Hematopoietic multipotent progenitor cell treated with erythropoietin and hydrocortisone succinate and interleukin-3 and kit ligand, for 15 days (in vitro differentiated cells): ENCODE measurements at regions not wholly inside any gene's neighbourhood (a gene's known extent, or its start where the extent isn't known, plus 50 kb on each side); places are given as distances from the start of the nearest gene placed in this dataset.

ENCODE experiments used
- DNase-seq: peaks from one replicate; pipeline ENCODE4 v3.0.0-alpha.2; 2015; ENCODE audit warnings: low spot score

GRCh38 chr2:217438821-217439220 lies 564.0 kb downstream of the TNS1 start:
- no peak for DNase-seq

- DNase-seq = no peak
These were observed 564.7 kb downstream of the TNS1 start for GRCh38 chr2:217438136-217438535.

DNA sequence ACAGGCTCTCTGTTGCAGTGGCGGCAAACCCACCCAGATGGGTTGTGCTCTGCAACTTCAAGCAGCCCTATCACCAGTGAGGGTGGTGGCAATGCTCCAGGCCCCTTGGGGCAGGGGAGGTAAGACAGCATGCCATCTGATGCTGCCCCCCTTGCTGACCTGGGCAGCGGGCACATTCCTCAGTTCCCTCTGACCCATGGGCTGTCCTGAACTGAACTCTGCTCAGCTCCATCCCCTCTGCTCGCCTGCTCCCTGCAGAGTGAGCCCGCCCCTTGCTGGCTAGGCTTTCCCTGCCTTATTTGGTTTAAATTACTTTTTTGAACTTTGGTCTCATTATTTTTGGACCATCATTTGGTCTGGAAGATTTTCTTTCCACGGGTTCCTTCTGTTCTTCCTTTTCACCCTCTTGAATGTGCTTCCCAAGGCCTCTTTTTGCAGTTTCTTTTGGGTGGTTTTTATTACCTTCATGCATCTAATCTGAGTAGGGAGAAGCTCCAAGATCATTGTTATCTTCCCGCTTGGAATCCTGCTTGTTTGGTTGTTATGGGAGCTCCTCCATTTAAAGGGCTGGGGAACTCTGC lies 565.4 kb downstream of the TNS1 start:
- no peak for DNase-seq

DNA sequence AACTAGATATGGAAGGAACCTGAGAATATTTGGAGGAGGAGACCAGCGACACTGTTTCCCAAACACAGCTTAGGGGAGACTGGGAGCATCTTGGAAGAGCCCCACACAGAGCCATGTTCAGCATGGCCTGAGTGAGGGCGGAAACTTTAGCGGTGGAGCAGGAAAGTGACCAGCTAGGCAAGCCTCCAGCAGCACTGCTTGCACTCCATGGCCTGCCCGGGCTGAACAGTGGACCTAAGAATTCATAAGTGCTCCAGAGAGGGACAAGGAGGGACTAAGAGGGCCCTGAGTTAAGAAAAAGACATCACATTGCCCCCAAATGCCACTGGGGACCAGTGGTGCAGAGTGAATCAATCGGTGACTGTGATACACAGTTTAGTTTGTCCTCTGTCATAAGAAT lies 566.4 kb downstream of the TNS1 start:
- DNase-seq = no peak

- DNase-seq = no peak
These were observed 568.4 kb downstream of the TNS1 start for GRCh38 chr2:217434180-217434975.

DNA sequence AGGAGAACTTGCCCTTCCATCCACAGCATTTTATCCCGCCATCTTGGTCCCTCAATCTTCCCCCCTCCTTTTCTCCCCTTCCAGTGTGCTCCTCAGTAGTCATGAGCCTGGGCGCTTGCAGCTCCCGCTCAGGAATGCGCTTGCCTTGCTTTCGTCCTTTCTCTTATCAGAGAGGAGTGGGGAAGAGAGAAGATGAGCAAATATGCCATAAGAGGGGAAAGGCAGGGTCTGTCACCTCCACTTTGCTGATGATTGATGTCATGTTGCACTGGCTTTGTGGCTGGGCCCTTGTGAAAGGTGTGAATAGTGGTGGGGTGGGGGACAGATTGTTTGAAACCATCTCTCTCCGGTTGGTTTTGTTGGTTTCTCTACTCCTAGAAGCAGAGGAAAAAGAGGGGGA lies 569.3 kb downstream of the TNS1 start:
- DNase-seq = no peak

GRCh38 chr2:217431577-217432269 lies 571.1 kb downstream of the TNS1 start:
- DNase-seq = no peak

DNA sequence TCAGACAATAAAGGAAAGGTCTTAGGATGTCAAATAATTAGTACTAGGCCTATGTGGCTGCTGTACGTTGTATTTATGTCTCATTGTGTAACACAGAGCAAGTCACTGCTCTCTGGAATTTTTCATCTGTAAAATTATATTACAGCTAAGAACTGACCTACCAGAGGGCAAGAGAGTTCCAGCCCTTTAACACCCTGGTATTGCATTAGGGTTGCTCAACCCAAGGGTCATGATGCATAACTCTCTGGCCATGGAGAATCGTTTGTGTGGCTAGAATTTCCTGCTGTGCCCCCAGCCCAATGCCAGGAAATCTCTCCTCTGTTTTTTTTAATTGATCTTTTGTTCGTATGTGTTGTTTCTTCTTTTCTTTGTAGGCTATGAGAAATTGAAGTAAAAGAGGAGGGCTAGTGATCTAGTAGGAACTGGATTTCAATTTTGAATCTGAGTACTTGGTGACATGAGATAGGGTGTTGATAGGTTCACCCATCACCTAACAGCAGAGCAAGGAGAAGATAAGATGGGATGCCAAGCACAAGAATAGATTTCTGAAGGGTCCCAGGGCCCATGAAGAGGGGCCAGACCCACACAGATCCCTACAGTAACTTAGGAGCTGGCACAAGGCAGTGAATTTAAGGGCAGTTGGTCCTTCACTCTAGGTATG lies 571.2 kb upstream of the TNP1 start:
- DNase-seq = no peak

GRCh38 chr2:217429981-217430500 lies 570.2 kb upstream of the TNP1 start:
- no peak for DNase-seq

- no peak for DNase-seq
These were observed 562.0 kb upstream of the TNP1 start for GRCh38 chr2:217421834-217422233.

- DNase-seq = no peak
These were observed 561.0 kb upstream of the TNP1 start for GRCh38 chr2:217420854-217421253.

DNA sequence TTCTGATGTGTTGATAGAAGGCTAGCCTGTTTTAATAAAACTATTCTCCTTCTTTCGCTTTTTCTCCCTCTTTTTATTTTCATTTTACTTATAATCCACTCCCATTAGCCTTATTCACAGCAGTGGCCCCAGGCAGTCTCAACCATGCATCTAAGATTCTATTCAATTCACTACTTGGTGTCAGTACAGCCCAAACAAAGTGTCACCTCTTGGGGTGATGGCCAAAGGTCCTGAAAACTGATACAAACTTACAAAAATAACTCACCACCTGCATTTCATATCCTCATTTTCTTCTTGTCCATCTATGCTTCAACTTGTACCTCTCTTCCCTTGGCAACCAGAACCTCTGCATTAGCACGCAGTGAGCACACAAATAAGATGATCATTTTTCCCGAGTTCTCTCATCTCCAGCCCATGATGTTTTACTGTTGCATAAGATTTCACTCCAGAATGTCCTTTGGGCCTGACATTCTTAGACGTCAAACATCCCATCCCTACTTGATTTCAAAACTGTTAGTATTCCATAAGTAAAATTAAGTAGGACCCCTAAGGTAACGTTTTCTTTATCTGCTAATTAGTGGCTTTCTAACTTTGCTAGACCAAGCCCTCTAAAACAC lies 559.3 kb upstream of the TNP1 start:
- DNase-seq = no peak

- DNase-seq = no peak
These were observed 558.7 kb upstream of the TNP1 start for GRCh38 chr2:217418544-217418943.

GRCh38 chr2:217418090-217418489 lies 558.2 kb upstream of the TNP1 start:
- no peak for DNase-seq

GRCh38 chr2:217417536-217417935 lies 557.7 kb upstream of the TNP1 start:
- DNase-seq = no peak

GRCh38 chr2:217415316-217415715 lies 555.5 kb upstream of the TNP1 start:
- DNase-seq = no peak

- DNase-seq = no peak
These were observed 554.6 kb upstream of the TNP1 start for GRCh38 chr2:217414429-217414828.

DNA sequence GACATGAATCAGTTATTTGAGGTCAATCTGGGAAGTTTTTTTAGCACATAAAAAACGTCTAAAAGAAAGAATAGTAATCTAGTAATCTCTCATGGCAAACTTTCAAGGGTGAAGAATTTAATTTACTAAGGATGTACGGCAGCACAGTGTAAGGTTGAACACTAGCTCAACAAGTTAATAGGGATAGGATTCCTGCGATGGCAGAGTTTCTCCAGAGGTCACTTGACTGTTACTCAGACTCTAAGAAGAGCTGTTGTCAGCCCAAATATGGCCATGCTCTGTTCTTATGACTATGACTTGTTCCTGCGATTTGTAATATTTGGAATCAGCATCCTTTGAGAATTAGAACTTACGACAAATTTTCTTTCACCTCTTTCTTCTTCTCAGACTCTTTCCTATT lies 553.3 kb upstream of the TNP1 start:
- no peak for DNase-seq

- no peak for DNase-seq
These were observed 552.9 kb upstream of the TNP1 start for GRCh38 chr2:217412721-217413120.

DNA sequence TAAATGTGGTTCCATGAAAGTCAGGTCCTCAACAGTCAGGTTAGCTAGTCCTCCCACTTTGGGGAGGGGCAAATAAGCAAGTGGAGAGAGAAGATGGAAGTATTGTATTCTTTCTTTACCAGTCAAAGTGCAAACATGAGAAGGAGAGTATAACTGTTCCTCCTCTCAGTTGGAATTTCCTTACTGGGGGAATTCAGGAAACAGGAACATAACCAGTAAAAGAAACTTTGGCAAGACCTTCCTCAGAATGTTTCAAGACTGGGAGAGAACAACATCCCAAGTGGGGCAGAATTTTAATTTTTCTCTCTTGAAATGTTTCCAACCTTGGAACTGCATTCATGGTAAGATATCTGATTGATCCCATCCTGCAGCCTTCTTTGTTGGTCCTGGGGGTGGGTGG lies 552.4 kb upstream of the TNP1 start:
- DNase-seq = no peak

- DNase-seq = no peak
These were observed 550.8 kb upstream of the TNP1 start for GRCh38 chr2:217410681-217410960.

- no peak for DNase-seq
These were observed 550.3 kb upstream of the TNP1 start for GRCh38 chr2:217409949-217410680.
